ENCODE measurements at regions not wholly inside any gene's neighbourhood (a gene's known extent, or its start where the extent isn't known, plus 50 kb on each side); places are given as distances from the start of the nearest gene placed in this dataset.
"Not testable (repeated sequence)": the region's sequence is repeated elsewhere in the genome, so short reads cannot be mapped to it uniquely, and the experiment has no call there.

DNA sequence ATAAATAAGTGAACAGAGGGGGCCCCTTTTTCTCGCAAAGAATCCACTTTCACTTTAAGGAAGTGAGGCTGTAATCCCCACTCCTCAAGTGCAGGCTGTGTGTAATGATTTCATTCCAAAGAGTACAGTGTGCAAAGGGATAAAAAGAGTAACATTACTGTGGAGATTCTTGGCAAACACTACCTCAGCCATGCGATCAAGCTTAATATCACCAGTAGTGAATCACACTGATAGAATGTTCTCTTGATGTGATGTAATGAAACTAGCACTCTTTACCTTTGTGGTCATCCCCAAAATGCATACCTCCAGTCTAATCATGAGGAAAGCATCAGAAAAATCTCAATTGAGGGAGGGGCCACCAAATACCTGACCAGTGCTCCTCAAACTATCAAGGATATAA lies 246.1 kb upstream of the CHORDC1 start:
- TF ChIP-seq CTCF (IDR thresholded peaks at IDR 0.05) (no peak), SIN3A (IDR thresholded peaks at IDR 0.05; ENCODE audit: borderline replicate concordance, insufficient read depth, low read depth, low read length) (no peak), POLR2AphosphoS5 (IDR thresholded peaks at IDR 0.05; ENCODE audit: low read depth, low read length) (no peak), TCF7L2 (IDR thresholded peaks at IDR 0.05; ENCODE audit: low read depth, low read length) (no peak), REST (IDR thresholded peaks at IDR 0.05; ENCODE audit: insufficient read depth in 1 of 2, low read depth in 2 of 2, low read length in 1 of 2) (no peak)
- no peak for ATAC-seq
- in situ Hi-C loops (cut with HindIII; ENCODE audit: low pct_unique_long_range_greater_than_20kb, low sequenced_read_pairs) = no loop called here
- Histone ChIP-seq H3K4me3 (ENCODE audit: low read depth in 2 of 2, low read length in 2 of 2) (no peak overlapping the region), H3K9me3 (ENCODE audit: control insufficient read depth, insufficient read depth, low read depth, low read length) (no peaks in the 10 kb centered on the region), H3K27me3 (ENCODE audit: control insufficient read depth, insufficient read depth, low read length) (no peaks in the 10 kb centered on the region), H3K36me3 (ENCODE audit: control insufficient read depth, insufficient read depth, low read length) (no peaks in the 10 kb centered on the region), H3K27ac (ENCODE audit: low read length) (no peak overlapping the region), H3K4me1 (ENCODE audit: control insufficient read depth, insufficient read depth, low read length) (no peaks in the 10 kb centered on the region)
- POLR2A ChIA-PET = no interaction called here
- intact Hi-C loops (cut with micrococcal nuclease; ENCODE audit: unreplicated experiment) = no loop called here
- BruUV-seq (replicated peaks) = no TSS peak
- no peak for DNase-seq (ENCODE audit: low read depth, low spot score)
- CTCF ChIA-PET = no interaction called here

- no peaks in the 10 kb centered on the region for H3K36me3 ChIP-seq (ENCODE audit: control insufficient read depth, insufficient read depth, low read length)
- in situ Hi-C loops (cut with HindIII; ENCODE audit: low pct_unique_long_range_greater_than_20kb, low sequenced_read_pairs) (no loop called here), intact Hi-C loops (cut with micrococcal nuclease; ENCODE audit: unreplicated experiment) (no loop called here)
- CTCF ChIA-PET = no interaction called here
- ATAC-seq = no peak
- POLR2A ChIA-PET = interaction anchor here (0.7 kb wide), 1 partner anchor 23 kb away, joined by 15 read pairs; no protein-coding TSS in a partner anchor
- no peaks in the 10 kb centered on the region for H3K9me3 ChIP-seq (ENCODE audit: control insufficient read depth, insufficient read depth, low read depth, low read length)
- H3K4me3 ChIP-seq (ENCODE audit: low read depth in 2 of 2, low read length in 2 of 2) = no peak overlapping the region
- no peak for TF ChIP-seq TCF7L2 (IDR thresholded peaks at IDR 0.05; ENCODE audit: low read depth, low read length)
- TF ChIP-seq REST (IDR thresholded peaks at IDR 0.05; ENCODE audit: insufficient read depth in 1 of 2, low read depth in 2 of 2, low read length in 1 of 2) = no peak
- TF ChIP-seq SIN3A (IDR thresholded peaks at IDR 0.05; ENCODE audit: borderline replicate concordance, insufficient read depth, low read depth, low read length) = no peak
- TF ChIP-seq CTCF (IDR thresholded peaks at IDR 0.05) = no peak
- TF ChIP-seq POLR2AphosphoS5 (IDR thresholded peaks at IDR 0.05; ENCODE audit: low read depth, low read length) = no peak
- no peak for DNase-seq (ENCODE audit: low read depth, low spot score)
- no peaks in the 10 kb centered on the region for H3K27me3 ChIP-seq (ENCODE audit: control insufficient read depth, insufficient read depth, low read length)
- H3K27ac ChIP-seq (ENCODE audit: low read length) = no peak overlapping the region
- H3K4me1 ChIP-seq (ENCODE audit: control insufficient read depth, insufficient read depth, low read length) = no peaks in the 10 kb centered on the region
- BruUV-seq (replicated peaks) = no TSS peak
Measured at GRCh38 chr11:90465553-90465952, 242.7 kb upstream of the CHORDC1 start.

DNA sequence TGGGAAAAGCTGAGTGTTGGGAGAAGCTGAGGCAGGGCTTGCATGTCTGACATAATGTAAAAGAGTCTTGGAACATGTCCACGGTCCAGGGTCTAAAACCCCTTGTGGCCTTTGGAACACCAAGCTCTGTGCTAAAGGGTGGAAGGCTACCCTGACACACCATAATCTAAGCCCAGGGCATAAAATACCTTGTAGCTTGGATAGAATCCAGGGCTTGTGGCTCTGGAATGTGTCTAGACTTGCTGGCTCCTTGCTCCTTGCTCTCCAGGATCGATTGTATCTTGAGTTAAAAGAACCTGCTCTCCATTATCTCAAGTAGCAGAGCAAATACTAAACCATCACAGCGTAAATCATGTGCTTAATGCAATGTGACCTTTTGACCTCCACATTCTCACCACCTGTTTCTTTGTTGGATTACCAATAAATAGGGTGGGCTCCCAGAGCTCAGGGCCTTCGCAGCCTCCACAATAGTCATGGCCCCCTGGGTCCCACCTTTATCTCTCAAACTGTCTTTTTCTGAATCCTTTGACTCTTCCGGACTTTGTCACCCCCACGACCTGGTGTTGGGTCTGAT lies 232.6 kb upstream of the CHORDC1 start:
- DNase-seq (ENCODE audit: low read depth, low spot score); CTCF ChIA-PET; H3K27ac ChIP-seq (ENCODE audit: low read length); H3K9me3 ChIP-seq (ENCODE audit: control insufficient read depth, insufficient read depth, low read depth, low read length); H3K4me3 ChIP-seq (ENCODE audit: low read depth in 2 of 2, low read length in 2 of 2); H3K4me1 ChIP-seq (ENCODE audit: control insufficient read depth, insufficient read depth, low read length); intact Hi-C loops (cut with micrococcal nuclease; ENCODE audit: unreplicated experiment); H3K36me3 ChIP-seq (ENCODE audit: control insufficient read depth, insufficient read depth, low read length); H3K27me3 ChIP-seq (ENCODE audit: control insufficient read depth, insufficient read depth, low read length); POLR2A ChIA-PET; ATAC-seq; BruUV-seq (replicated peaks); in situ Hi-C loops (cut with HindIII; ENCODE audit: low pct_unique_long_range_greater_than_20kb, low sequenced_read_pairs): not testable (repeated sequence)
